NCI-H82 treated with DMSO at 0.1 percent for 48 hours (cell line): ENCODE measurements at regions not wholly inside any gene's neighbourhood (a gene's known extent, or its start where the extent isn't known, plus 50 kb on each side); places are given as distances from the start of the nearest gene placed in this dataset.
"Not testable (repeated sequence)": the region's sequence is repeated elsewhere in the genome, so short reads cannot be mapped to it uniquely, and the experiment has no call there.

Source experiments
- DNase-seq: peaks from one replicate; lab custom pipeline; 2025; ENCODE audit not compliant: unreplicated experiment; lab: John Stamatoyannopoulos, UW

- no peak for DNase-seq
These were observed 109.2 kb downstream of the OSTF1 start for GRCh38 chr9:75197561-75197960.

- no peak for DNase-seq
These were observed 110.1 kb downstream of the OSTF1 start for GRCh38 chr9:75198436-75198835.

- peak; percentile 8 for DNase-seq
These were observed 112.7 kb downstream of the OSTF1 start for GRCh38 chr9:75200892-75201470.

- DNase-seq = no peak
These were observed 113.3 kb downstream of the OSTF1 start for GRCh38 chr9:75201480-75202209.

- not testable (repeated sequence) for DNase-seq
These were observed 119.7 kb downstream of the OSTF1 start for GRCh38 chr9:75207997-75208396.

- no peak for DNase-seq
These were observed 121.9 kb downstream of the OSTF1 start for GRCh38 chr9:75210215-75210614.

GRCh38 chr9:75213765-75214164, 125.5 kb downstream of the OSTF1 start:
- DNase-seq = no peak

GRCh38 chr9:75226403-75227139, 138.3 kb downstream of the OSTF1 start:
- DNase-seq = no peak

- no peak for DNase-seq
These were observed 140.6 kb downstream of the OSTF1 start for GRCh38 chr9:75228893-75229292.

GRCh38 chr9:75229605-75230332, 141.5 kb downstream of the OSTF1 start:
- DNase-seq = no peak

GRCh38 chr9:75230469-75230868, 142.2 kb downstream of the OSTF1 start:
- no peak for DNase-seq

- no peak for DNase-seq
These were observed 142.9 kb downstream of the OSTF1 start for GRCh38 chr9:75231167-75231566.

GRCh38 chr9:75233011-75233410, 144.7 kb downstream of the OSTF1 start:
- DNase-seq = no peak

GRCh38 chr9:75235632-75236031, 147.3 kb downstream of the OSTF1 start:
- DNase-seq = no peak

GRCh38 chr9:75238311-75238976, 150.1 kb downstream of the OSTF1 start:
- DNase-seq = peak; percentile 8

- no peak for DNase-seq
These were observed 150.9 kb downstream of the OSTF1 start for GRCh38 chr9:75239176-75239575.

- DNase-seq = no peak
These were observed 154.1 kb downstream of the OSTF1 start for GRCh38 chr9:75242426-75242825.

GRCh38 chr9:75246949-75247348, 158.6 kb downstream of the OSTF1 start:
- no peak for DNase-seq

GRCh38 chr9:75265525-75265972, 177.2 kb downstream of the OSTF1 start:
- DNase-seq = peak; percentile 53

GRCh38 chr9:75269197-75269596, 180.9 kb downstream of the OSTF1 start:
- no peak for DNase-seq

GRCh38 chr9:75273055-75273454, 184.7 kb downstream of the OSTF1 start:
- not testable (repeated sequence) for DNase-seq
